Hippocampal formation (tissue), 2 donors: ENCODE measurements at regions not wholly inside any gene's neighbourhood (a gene's known extent, or its start where the extent isn't known, plus 50 kb on each side); places are given as distances from the start of the nearest gene placed in this dataset.
"Not testable (repeated sequence)": the region's sequence is repeated elsewhere in the genome, so short reads cannot be mapped to it uniquely, and the experiment has no call there.

Source experiments
- DNase-seq, 2 donors: peaks; one replicate each; lab custom pipeline; 2025; lab: John Stamatoyannopoulos, UW

DNA sequence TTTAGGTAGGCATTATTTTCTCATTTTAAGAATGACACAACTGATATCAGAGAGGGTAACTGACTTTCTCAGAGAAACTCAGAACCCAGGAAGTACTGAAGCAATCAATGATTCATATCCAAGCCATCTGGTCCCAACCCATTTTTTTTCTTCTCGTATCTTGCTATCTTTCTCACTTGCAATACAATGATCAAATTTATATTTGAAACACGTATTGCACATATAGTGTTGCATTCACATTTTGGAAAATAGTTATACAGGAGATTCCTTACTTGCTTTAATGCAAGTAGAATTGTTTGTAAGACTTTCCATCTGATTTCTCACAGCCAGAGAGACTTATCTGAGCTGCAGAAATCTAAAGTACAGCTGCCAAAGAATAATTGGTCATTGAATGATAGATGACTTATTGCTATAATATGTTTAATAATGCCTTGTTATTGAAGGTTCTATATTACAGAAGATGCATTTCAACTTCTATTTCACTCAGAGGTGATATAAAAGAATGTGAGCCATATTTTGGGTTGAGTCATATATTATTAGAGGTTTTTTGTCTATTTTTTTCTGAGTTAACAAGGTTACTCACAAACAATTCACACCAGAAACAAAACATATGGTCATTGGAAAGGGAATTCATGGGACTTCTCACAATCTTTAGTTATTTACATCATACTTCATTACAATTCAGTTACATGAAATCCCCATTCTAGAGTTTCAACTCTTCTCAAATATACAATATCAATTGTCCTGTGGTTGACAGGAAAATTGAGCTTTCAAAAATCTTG lies 337.5 kb upstream of the CITED2 start:
- no peak for DNase-seq

DNA sequence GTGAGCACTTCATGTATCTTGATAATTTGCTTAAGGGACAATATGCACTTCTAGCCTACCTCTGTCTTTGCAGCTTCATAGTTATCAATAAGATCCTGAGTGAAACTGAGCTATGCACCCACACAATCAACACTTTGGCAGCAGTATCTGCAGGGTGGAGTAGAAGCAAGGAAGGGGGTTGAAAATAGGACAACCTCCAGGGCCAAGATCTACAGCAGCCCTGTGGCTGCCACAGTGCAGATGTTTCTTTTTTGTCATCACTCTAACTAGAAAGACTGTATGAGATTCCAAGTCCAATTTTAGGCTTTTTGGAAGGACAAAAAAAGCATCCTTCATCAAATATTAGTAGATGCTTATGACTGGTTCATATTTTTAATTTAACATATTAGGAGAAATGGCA lies 336.1 kb upstream of the CITED2 start:
- DNase-seq, result no peak

DNA sequence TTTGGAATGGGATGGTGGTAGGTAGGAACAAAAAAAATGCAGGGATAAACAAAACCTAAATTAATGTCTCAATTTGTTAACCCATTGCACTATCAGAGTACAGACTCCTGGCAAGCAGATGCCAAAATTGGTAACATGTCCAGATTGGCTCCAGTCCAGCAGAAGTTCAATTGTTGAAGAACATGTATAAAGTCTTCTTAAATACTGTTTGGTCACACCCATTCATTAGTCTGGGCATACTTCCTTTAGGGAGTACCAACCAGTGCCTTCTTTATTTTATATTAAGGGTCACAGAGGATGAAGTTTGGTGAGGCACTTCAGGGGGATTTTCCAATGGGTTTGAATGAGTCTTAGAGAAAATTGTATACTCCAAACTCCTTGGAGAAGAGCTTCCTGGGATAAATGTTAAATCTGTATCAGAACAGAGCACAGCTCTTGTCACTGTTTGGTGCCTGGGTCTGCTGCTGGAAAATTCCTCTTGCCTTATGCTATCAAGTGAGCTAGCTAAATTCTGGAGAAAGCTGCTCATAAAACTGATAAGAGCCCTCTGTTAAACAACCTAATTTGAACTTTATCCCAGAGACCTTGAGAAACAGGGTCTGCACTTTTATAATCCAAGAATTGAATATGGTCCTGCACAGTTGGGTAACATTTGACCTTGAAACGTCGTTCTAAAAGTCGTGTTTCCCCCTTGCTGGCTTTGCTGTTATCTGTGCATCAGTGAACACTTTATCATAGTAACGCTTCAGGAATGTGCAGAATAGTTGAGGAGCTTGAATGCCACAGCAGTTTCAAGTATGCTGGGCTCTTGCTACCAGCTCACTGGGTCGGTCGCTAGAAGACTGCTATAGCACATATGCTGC lies 334.1 kb upstream of the CITED2 start:
- DNase-seq, result no peak

DNA sequence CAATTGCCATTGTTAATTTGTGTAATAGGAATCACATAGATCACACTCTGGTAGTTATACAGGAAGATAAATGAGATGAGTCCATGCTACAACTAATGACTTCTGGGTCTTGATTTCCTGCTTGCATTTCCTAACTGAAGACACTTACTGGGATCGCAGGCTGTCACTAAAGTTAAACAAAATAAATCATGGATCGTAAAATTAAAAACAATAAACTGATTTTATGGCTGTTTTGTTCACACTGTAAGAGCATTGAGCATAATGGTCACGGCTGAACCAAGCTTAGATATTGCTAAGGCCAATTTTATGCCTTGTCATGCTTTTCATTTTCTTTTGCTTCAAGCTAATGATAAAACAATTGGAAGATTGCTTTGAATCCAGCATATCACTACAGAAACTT lies 332.5 kb upstream of the CITED2 start:
- no peak for DNase-seq

DNA sequence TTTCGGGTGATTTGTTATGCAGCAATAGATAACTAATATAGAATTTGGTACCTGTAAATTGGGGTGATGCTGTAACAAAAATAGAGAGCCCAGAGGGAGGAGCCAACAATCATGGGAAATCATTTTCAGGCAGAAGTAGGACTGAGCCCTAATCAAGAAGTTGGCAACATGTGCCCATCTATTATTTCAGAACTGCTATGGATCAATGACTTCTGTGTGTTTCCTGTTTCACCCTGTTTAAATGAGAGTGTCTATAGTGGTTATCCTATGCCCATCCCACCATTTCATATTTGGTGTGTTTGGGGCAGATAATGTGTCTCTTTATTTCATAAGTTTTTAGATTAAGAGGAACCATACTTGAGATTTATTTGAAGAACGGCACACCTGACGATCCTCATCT lies 330.8 kb upstream of the CITED2 start:
- no peak for DNase-seq

DNA sequence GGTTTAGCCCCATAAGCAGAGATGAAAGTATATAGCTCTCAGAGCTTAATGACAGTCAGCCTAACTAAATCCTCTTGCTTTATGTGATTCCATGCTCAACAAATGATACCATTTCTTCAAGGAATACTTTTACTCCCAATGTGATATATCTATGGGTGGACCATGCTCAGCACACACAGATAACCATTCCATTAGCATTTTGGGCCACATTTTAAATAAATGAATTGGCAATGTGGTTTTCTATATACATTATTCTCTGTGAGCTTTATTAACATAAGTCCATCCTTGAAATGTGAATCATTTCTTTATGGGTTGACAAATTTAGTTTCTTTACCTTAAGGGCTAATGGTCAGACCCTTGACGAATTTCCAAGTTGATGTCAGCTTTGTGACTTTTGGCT lies 329.3 kb upstream of the CITED2 start:
- DNase-seq, result no peak

DNA sequence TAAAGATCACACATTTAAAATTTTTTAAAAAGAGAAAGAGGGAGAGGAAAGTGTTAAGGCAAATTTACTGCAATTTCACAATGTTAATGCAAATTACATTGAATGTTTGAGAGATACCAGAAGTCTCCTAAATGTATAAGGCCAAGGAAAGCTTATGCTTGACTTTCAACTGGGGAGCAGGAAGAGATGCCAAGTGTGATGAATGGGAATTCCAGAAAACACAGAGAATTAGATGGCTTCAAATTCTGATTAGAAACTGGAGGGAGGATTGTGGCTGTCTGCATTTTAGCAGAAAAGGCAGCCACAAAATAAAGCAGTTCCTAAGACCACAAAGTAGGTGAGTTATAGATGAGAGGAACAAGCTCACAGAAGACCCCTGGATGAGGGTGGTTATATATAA lies 328.3 kb upstream of the CITED2 start:
- DNase-seq, result no peak

DNA sequence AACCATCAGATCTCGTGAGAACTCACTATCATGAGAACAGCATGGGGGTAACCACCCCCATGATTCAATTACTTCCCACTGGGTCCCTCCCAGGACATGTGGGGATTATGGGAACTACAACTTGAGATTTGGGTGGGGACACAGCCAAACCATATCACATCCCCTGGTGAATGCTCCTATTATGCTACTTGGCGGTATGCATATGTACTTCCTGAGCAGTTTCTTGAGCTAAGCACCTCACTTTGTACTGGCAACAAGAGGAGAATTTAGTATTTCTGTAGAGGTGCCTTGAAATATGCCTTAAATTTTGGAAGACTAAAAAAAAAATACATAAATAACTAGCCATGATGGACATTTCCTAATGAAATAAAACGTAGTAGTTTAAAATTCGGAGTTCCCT lies 327.2 kb upstream of the CITED2 start:
- no peak for DNase-seq

DNA sequence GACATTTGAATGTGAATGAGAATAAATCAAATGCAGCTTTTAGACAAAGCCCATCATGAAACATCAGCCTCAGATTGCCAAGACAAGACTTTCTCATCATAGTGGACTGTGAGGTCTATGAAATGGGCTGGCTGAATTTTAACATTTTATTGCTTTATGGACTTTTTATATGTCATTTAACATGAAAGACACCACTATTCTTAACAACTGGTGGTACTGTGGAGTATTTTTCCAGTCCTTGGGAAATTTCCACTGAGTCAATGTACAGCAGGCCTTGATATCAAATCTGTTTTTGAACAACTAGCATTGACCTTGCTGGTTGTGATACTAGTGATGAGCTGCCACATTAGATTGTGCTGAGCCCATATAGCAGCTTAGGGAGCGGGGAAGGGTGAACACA lies 326.6 kb upstream of the CITED2 start:
- DNase-seq, result no peak

DNA sequence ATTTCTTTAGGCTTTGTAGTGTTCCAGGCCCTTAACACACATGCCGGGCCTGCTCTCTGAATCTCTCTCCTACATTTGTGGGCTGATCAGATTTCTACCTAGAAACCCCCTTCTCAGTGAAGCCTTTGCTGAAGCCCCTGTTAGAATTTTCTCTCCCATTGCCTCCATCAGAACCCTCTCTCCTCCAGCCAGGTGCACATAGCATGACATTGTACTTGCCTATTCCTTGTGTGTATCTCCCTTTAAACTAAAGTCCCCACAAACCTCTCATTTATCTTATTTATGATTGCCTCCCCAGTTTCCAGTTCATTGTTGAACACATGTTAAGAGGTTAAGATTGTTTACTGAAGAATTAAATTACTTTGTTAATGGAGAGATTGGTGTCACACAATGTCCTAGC lies 325.5 kb upstream of the CITED2 start:
- no peak for DNase-seq

DNA sequence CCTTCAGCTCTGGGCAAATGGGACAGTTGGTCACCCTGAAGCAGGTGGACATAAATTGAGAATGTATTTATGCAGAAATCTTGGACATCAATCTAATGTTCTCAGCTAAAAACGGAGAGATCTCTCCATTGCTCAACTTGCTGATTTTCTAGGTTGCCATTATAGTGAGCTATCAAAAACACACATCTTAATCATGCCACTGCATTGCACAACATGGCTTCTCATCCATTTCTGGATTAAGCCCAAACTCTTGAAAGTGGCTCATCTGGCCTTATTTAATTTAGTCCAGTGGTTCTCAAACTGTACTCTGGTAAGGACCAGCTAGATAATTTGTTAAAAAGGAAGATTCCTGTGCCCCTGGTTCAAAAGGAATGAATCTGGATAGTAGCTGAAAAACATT lies 324.9 kb upstream of the CITED2 start:
- no peak for DNase-seq

DNA sequence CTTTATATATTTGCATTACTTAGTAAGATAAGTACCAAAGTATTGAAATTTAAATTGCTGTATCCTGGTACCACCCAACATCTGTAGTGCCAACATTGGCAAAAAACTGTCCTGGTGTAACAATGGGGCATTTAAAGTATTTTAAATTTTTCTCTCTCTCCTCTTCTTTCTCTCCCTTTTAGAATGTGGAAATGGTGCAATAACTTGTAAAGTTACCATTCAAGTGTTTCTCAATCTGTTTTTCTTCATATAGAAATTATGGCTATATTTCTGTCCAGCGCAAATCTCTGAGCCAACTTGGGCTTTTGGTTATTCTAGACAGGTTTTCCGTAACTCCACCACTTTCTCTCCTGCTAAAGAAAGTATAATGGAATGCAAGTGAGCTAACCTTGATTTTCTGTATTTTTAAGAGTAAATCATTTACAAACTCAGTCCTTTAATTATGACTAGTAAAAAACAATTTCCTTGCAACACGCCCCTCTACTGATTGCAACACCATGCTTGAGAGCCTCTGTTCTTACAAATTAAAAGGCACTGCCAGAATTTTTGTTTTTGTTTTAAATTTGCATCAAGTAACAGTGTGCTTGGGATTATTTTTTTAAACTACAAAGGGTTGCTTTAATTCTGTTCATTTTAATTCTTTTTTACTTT lies 324.2 kb upstream of the CITED2 start:
- DNase-seq, result no peak

DNA sequence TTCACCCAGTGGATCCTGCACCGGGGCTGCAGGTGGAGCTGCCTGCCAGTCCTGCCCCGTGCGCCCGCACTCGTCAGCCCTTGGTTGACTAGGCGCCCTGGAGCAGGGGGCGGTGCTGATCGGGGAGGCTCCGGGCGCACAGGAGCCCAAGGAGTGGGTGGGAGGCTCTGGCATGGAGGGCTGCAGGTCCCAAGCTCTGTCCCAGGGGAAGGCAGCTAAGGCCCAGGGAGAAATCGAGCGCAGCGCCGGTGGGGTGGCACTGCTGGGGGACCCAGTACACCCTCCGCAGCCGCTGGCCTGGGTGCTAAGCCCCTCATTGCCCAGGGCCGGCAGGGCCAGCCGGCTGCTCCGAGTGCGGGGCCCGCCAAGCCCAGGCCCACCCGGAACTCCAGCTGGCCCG lies 323.4 kb upstream of the CITED2 start:
- not testable (repeated sequence) for DNase-seq

DNA sequence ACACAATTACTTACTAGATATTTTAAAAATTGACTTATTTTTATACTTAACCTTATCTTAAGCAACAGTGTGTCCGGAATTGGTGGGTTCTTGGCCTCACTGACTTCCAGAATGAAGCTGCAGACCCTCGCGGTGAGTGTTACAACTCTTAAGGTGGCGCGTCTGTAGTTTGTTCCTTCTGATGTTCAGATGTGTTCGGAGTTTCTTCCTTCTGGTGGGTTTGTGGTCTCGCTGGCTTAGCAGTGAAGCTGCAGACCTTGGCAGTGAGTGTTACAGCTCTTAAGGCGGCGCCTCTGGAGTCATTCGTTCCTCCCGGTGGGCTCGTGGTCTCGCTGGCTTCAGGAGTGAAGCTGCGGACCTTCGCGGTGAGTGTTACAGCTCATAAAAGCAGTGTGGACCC lies 322.5 kb upstream of the CITED2 start:
- DNase-seq, result not testable (repeated sequence)

DNA sequence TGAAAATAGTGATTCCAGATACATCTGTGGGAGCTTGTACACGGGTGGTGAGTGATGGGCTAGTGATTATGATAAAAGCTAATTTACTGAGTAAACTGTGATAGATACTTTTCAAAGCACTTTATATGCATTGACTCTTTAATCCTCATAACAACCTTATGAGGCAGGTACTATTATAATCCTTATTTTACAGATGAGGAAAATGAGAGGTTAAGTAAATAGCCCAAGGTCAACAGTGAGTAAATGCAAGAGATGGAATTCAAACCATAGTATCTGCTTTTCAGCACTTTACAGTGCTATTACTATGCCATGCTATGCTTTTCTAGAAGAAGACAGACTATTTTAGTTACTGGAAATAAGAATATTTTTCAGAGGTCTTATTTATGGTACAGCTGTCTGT lies 320.9 kb upstream of the CITED2 start:
- no peak for DNase-seq

DNA sequence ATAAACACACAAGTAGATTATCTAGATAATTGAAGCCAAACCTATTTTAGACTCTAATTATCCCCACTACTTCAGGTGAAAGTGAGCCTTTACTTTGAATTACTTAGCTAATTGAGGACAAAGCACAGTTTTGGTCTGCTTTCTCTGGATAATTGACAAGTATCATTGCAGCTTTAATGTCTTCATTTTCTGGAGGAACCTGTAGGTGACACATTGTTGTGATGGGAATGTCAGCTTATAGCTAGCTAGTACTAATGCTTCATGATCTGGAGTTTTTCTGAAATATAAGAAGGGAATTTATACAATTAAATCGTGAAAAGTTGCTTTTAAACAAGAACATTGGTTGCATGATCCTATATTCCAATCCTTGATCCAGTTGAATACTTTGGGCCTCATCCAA lies 319.3 kb upstream of the CITED2 start:
- DNase-seq, result no peak

DNA sequence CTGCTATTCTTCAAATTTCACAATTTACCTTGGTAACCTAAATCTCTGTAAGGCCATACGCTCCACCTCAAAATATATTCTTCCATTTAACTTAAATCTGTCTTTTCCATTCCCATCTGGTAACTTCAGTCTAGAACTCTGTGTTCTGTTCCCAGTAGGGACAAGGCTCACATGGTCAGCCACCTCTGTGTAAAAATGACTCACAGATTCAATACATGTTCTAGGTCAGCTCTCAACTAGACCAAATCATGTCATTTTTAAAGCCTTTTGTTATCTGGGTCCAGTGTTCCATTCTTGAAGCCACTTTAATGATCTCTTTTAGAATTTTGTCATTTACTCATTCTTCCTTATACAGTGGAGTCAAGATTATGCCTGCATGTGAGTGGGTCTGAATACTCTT lies 315.6 kb upstream of the CITED2 start:
- DNase-seq, result no peak

DNA sequence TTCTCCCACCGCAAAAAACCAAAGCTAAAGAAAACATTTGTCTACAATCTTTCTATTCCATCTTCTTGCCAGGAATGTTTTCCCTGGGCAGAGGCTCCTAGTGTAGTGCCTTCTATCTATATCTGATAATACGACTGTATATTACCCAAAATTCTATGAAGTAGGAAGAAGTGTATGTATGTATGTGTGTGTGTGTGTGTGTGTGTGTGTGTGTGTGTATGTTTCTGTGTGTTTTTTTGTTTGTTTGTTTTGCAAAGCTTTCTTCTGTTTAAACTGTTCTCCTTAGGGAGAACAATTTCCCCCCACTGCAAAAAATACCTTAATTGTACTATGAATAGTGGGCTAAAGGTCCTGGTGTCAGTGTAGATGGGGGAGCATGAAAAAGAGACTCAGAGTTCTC lies 312.6 kb upstream of the CITED2 start:
- no peak for DNase-seq

DNA sequence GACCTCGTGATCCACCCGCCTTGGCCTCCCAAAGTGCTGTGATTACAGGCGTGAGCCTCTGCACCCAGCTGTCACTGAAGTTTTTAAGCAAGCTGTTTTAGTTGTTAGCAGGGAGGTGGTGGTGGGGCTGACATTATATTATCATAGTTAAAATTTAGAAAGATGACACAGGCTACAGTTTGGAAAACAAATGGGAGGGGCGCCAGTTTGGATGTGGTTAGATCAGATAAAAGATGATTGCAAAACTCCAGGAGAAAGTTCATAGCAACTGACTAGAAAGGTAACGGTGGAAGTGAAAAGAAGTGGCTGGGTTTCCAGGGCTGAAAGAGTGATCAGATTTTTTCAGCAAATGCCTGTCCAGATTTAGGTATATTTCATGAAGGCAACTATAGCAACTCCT lies 311.9 kb upstream of the CITED2 start:
- no peak for DNase-seq

DNA sequence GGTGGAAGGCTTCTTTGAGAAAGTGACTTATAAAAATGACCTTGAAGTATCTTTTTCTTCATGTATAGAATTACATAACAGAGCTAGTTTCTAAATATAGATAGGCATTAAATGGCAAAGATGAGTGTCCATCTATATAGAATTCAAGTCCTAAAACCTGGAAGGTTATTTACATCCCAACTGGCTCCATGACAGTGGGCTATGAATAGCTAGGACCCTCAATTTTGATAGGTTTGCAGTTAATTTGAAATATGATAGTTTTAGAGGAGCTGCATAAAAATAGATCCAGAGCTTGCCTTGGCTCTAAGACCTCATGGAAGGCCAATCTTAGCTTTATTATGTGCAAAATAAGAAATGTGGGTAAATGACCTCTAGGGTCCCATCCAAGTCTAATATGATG lies 310.6 kb upstream of the CITED2 start:
- DNase-seq, result no peak

DNA sequence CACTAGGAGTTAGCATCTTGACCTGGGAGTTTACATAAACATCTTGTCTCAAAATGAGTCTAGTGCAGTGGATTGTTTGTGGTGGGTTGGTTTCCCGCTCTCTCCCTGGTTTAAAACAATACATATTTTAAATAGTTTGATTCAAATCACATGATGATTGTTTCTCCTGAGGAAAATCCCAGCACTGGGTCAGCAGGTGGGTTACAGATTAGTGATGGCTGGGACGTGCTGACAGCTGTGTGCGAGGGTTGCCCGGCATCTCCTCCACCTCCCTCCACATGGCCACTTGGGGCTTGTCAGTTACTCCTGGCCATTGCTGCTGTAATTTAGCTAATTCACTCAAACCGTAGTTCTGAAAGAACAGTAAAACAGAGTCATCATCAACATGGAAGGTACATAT lies 306.4 kb upstream of the CITED2 start:
- DNase-seq, result no peak

DNA sequence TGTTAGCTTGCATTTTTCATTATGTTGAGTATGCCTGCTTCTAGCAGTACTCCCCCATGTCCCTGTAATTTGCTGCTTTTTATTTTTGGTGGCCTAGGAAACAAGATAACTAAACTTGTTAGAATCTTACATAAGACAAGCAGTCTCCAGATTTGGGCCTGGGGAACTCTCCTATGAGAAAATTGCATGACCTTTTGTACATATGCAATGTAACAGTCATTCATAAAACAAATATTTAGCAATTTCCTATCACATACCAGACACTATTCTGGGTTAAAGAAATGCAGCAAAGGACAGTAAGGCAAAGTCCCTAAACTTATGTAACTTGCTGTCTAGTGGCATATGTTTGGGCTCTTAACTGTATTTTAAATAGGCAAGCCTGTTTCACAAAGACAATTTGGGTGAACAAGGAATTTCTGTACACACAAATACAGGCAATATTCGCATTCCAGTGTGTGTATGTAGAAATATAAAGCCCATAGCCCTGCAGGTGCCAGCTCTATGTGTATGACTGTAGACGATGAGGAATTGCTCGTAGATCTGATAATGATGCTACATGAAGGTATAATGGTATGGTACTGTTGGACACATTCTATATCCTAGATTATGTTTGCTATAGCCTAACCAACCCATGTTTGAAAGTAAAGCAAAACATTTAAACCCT lies 305.2 kb upstream of the CITED2 start:
- DNase-seq, result no peak
